ENCODE measurements at regions not wholly inside any gene's neighbourhood (a gene's known extent, or its start where the extent isn't known, plus 50 kb on each side); places are given as distances from the start of the nearest gene placed in this dataset.
"Not testable (repeated sequence)": the region's sequence is repeated elsewhere in the genome, so short reads cannot be mapped to it uniquely, and the experiment has no call there.

DNA sequence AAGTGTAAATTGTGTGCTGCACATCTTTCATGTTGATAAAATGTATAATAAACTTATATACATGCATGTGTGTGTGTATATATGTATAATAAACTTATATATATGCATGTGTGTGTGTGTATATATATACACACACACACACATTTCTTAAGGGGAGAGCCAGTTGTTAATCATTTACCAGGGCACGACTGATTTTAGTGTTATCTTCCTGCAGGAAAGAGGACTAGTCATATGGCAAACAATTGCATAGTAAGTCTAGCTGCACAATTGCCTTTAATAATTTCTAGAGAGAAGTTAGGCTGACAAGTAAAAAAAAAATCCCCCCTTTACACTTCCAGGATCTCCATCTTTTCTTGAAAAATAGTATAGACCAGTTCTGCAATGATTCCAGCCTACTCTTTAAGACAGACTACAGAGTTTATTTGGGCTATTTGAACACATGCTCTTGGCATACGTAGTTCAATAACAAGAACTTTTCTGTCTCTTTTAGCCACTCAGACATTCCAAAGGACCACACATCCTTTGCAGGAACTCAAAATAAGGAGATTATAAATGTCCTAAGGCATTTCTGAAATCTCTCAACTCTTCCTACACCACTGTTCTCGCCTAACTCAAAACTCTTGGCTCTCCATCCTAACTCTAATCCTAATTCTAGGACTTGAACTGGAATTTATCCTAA lies 163.6 kb upstream of the SETMAR start:
- no peak for FAIRE-seq
- DNase-seq (ENCODE audit: insufficient read length, low spot score): no peak

DNA sequence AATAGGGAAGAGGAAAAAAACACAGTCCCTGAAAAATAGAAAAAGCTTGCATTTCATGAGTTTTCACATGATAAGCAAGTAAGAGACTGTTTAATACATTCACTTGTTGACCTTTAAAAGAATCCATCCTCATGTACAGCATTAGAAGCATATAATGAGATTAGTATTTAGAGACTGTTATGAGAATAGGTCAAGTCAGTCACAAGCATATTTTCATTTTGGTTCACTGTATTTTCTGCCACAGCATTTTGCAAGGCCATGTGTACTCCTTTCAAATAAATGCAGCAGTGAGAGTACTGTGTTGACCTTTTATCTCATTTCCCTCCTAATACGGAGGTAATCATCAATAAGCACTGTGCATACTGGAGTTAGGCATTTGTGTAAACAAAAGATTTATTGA lies 162.2 kb upstream of the SETMAR start:
- FAIRE-seq: no peak

DNA sequence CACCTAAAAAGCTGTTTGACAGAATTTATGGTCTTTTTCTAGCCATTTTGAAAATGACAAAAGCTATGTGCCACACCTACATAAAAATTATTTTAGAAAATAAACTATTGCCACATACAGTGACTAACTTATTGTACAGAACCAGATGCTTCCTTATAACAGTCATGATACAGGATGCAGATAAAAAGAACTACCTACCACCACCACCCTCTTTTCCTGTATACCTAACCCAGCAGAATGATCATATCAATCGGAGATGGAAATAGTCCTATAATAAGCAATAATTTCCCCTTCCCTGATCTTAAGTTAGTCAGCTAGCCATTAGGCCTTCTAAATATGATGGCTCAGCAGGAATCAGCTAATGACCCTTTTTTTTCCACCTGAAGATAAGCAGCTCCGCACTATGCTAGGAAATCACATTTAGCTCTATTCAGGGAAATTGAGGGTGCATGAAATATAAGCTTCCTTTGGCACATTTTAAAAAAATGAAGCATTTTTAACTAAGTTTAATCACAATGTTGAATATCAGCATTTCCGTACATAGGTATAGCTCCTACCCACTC lies 155.5 kb upstream of the SETMAR start:
- DNase-seq (ENCODE audit: insufficient read length, low spot score) (no peak), FAIRE-seq (no peak)

More for the DNA sequence above, 162.2 kb upstream of the SETMAR start:
- DNase-seq (ENCODE audit: insufficient read length, low spot score): no peak

DNA sequence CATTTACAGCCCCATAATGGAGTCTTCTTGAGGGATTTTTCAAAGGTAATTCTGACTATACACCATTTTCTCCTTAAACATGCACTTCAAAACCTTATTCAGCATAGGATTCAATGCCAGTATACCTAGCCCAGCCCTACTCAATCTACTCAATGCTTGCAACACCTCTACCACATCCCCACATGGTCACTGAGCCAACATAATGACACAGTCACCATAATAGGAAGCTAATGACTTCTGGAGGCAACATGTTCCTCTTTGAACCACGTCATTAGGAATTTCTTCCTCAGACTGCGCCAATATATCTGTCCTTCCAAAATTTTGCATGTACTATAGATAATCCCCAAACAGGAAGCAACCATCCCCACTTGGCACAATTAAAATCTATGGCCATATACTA lies 153.9 kb upstream of the SETMAR start:
- DNase-seq (ENCODE audit: insufficient read length, low spot score): no peak
- FAIRE-seq: no peak

DNA sequence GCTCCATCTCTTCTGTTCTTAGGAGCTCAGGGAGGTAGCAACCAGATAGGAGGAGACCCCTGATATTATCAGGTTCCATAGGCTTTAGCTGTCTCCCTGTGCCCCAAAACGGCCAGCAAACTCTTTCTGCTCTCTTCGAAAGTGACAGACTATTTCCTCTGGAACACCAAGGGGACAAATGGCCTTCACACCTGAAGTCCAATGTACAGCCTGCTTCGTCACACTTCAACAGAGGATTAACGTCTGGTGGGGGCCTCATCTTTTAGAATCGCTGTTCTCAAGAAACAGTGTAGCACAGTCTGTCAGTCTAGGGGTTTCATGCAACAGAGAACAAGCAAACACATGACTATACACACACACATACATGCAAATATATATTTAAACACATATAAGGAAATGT lies 152.4 kb upstream of the SETMAR start:
- DNase-seq (ENCODE audit: insufficient read length, low spot score): no peak
- FAIRE-seq: no peak

DNA sequence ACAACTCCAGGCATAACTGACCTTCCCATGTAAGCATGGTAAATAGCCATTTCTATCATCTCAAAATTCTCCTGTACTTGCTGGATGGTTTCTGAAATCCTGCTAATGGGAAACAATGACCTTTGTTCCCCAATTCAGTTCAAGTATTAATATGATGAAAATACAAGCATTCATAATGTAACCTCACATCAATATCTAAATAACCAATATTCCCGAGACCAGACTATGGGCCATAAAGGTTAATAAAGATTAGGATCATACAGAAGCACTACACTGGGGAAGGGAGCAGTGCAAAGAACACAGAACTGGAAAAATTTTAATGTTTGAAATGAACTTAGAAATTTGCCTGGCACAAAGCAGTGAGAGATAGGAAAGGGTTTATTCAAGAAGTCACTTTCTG lies 151.3 kb upstream of the SETMAR start:
- DNase-seq (ENCODE audit: insufficient read length, low spot score) (no peak), FAIRE-seq (no peak)

DNA sequence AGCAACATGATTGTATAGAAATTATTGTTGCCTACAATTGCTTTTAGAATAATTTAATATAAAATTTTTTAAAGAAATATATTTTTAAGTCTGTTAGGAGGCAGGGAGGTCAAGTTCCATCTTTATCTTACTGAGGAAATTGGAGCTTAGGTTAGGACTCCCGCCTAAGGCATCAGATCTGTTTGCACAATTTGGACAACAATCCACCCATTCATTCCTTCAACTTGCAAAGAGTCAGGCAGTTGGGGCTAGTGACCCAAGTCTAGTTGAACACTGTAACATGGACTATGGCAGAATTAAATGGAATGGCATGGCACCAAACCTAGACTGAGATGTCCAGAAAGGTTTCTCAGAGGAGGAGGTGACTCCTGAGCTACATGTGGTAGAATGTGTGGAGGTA lies 149.4 kb upstream of the SETMAR start:
- FAIRE-seq: no peak
- no peak for DNase-seq (ENCODE audit: insufficient read length, low spot score)

DNA sequence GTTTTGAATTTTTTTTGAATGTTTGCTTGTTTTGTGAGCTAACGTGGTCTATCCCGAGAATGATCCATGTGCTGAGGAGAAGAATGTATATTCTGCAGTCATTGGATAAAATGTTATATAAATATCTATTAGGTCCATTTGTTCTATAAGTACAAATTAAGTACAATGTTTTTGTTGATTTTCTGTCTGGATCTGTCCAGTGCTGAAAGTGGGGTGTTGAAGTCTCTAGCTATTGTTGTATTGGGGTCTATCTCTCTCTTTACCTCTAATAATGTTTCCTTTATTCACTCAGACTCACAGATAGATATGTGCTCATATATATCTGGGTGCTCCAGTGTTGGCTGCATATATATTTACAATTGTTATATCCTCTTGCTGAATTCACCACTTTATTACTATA lies 144.8 kb upstream of the SETMAR start:
- no peak for FAIRE-seq
- DNase-seq (ENCODE audit: insufficient read length, low spot score): no peak

DNA sequence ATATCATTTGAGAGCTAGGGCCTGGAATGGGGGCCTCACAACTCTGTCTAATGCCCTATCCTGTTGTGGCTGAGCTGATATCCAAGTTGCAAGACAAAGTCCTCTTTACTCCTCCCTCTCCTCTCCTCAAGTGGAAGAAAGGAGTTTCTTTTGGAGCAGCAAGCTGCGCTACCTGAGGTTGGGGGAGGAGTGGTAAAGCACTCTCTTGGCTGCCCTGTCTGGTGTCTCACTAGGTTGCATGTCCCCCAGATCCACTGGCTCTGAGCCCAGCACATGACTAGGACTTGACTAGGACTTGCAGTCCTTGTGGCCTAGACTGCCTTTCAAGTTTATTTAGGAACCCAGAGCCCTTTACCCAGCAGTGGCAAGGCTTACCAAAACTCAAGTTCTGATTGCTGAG lies 141.1 kb upstream of the SETMAR start:
- DNase-seq (ENCODE audit: insufficient read length, low spot score) (no peak), FAIRE-seq (no peak)

DNA sequence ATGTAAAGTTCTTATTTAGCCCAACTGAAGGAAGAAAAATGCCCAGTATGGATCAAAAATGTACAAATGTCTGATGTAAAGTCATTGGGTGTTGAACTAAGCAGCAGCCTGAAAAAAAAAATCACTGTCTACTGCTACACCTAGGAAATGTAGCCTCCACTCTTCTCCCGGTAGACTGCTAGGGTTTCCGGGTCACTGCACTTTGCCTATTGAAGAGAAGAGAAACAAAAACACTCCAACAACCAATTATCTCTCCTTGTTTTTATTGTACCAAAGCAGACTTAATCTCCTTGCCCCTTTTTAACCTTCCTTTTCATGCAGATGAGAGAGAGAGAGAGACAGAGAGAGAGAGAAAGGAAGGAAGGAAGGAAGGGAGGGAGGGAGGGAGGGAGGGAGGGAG lies 140.2 kb upstream of the SETMAR start:
- no peak for FAIRE-seq
- DNase-seq (ENCODE audit: insufficient read length, low spot score): no peak

DNA sequence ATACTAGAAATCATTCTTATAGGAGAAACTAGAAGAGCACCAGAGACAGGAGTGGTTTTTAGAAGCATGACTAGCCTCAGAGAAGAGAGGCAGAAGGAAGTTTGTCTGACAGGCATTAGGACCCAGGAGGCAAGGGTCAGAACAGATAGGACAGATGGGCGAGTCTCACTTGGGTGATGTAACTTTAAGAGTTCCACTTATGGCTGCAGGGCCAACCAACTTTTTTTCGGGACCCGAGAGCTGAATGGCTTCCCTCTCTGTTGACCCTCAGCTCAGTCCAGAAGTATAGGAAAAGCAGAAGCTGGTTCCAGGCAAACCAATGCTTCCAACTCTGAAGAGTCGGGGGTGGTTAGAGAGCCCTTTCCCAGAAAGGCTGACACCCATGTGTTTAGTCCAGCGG lies 136.6 kb upstream of the SETMAR start:
- FAIRE-seq: no peak
- no peak for DNase-seq (ENCODE audit: insufficient read length, low spot score)

DNA sequence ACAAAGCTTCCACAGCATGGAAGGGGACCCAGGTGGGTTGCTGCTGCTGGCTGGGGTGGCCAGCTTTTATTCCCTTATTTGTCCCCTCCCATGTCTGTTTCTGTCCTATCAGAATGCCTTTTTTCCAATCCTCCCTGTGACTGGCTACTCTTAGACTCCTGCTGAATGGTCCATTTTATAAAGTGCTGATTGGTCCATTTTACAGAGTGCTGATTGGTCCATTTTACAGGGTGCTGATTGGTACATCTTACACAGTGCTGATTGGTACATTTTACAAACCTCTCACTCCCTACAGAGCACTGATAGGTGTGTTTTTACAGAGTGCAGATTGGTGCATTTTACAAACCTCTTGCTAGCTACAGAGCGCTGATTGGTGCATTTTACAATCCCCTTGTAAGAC lies 135.9 kb upstream of the SETMAR start:
- not testable (repeated sequence) for DNase-seq (ENCODE audit: insufficient read length, low spot score); FAIRE-seq

DNA sequence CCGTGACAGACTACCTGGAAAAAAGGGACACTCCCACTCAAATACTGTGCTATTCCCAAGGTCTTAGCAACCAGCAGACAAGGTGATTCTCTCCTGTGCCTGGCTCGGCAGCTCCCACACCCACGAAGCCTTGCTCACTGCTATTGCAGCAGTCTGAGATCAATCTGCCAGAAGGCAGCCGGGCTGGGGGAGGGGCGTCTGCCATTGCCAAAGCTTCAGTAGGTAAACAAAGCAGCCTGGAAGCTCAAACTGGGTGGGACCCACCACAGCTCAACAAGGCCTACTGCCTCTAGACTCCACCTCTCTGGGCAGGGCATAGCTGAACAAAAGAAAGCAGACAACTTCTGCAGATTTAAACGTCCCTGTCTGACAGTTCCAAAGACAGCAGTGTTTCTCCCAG lies 128.4 kb upstream of the SETMAR start:
- no peak for DNase-seq (ENCODE audit: insufficient read length, low spot score)
- no peak for FAIRE-seq

DNA sequence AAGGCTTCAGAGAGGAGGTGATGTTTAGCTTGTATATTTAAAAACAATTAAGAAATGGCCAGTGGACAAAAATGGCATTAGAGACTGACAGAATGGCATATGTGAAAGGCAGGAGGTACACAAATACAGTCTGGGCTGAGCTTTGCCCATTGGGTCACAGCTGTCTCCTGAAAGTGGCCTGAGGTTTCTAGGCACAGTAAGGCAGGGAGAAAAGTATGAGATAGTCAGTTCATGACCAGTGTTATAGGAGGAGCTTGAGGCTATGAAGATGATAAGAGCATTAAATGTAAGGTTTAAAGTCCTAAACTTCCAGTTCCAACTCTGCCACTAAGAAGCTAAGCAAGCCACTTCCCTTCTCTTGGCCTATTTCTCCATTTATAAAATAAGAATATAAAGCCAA lies 111.2 kb upstream of the SETMAR start:
- no peak for DNase-seq (ENCODE audit: insufficient read length, low spot score)
- no peak for FAIRE-seq

DNA sequence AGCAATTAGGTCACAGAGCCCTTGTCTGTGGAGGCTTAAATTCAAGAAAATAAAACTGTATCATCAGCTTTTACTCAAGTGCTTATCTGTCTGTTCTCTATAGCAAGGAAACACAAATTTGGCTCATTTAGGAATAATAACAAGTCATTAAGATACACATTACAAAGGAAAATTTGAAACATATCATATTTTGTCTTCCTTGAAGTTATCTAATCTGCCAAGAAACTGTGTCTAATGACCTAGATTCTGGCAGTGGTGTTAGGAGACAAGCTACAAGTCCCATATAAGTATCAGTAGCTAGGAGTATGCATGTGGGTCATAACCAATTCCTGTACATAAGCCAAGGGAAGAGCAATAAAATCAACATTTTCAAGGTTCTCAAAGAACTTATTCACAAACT lies 108.2 kb upstream of the SETMAR start:
- DNase-seq (ENCODE audit: insufficient read length, low spot score) (no peak), FAIRE-seq (no peak)

DNA sequence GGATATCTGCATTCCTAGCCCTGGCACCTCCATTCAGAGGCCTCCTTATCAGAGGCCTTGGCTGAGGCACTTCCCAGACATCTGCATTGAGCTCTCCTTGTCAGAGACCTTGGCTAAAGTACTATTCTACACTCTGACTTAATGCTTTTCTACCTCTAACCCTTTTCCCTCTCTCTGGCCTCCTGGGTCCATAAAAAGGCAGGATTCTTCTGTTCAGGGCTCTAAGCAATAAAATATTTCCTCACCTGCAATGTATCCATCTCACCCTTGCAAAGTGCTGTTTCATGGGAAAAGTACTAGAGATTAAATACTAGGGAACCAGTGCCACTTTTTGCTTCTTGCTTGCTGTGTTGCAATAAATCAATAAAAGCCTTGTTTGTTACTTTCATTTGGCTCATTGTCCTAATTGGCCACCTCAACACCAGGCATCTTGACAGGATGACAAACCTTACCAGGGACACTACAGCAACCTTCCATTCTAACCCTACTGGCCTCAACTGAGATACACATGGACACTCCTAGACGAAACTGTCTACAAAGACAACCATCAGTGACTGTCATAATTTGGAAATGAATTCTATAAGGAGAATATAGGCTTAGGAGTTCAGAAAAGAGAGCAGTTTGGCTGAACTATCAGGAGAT lies 106.5 kb upstream of the SETMAR start:
- no peak for FAIRE-seq
- DNase-seq (ENCODE audit: insufficient read length, low spot score): no peak

DNA sequence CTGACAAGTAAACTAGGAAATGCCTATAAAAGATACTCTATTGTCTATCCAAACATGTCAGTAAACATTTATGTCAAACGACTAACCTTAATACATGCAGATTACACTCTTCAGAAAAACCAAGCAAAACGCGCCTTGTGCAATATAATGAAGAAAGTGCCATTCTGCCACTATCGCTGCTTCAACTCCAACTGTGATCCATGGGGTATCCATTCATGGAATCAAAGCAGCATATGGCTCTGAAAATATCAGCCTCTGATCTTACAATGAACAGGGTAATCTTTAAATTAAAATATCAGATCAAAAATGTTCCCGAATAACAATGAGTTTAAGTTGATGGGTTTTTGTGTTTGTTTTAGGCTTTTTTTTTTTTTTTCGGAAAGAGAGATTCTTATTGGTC lies 105.5 kb upstream of the SETMAR start:
- FAIRE-seq (no peak), DNase-seq (ENCODE audit: insufficient read length, low spot score) (no peak)

DNA sequence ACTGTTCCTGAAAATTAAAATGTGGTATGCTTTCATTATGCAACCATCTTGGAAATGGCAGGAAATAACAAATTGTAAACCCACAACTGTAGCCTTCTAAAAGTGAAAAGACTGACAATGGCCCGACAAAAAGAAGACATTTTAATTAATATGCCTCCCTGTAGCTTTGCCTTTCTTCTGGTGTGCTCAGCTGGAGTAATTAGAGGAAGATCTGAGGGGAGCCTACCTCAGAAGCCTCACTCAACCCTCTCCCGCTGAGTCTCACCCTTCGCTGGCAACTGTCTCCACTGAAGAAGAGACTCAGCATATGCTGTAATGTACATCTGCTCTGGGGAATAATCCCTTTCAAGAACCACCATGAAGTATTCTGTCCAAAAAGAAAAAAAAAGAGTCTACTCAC lies 104.7 kb upstream of the SETMAR start:
- no peak for DNase-seq (ENCODE audit: insufficient read length, low spot score)
- no peak for FAIRE-seq

DNA sequence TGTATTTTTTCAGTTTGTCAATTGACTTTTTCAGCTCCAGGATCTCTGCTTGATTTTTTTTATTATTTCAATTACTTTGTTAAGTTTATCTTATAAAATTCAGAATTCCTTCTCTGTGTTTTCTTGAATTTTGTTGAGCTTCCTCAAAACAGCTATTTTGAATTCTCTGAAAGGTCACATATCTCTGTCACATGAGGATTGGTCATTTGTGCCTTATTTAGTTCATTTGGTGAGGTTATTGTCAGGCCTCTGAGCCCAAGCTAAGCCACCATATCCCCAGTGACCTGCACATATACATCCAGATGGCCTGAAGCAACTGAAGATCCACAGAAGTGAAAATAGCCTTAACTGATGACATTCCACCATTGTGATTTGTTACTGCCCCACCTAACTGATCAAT lies 98.4 kb upstream of the SETMAR start:
- DNase-seq (ENCODE audit: insufficient read length, low spot score); FAIRE-seq: not testable (repeated sequence)

DNA sequence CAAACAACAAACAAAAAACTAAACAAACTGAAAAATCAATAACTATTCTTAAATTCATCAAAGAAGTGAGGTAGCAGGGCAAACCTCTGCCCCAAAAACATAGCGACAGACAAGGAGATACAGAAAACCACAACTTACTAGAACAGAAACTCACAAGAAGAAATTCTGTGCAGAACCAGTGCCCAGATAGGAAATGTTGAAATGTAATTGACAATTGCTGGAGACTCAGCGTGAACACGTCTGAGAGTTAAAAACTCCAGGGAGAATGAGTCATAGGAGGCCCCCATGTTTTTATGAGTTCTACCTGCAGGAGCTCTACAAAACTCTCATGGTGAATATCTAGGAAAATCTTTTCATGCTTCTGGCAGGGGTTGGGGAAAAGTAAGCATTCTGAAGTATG lies 95.5 kb upstream of the SETMAR start:
- DNase-seq (ENCODE audit: insufficient read length, low spot score): no peak
- no peak for FAIRE-seq

DNA sequence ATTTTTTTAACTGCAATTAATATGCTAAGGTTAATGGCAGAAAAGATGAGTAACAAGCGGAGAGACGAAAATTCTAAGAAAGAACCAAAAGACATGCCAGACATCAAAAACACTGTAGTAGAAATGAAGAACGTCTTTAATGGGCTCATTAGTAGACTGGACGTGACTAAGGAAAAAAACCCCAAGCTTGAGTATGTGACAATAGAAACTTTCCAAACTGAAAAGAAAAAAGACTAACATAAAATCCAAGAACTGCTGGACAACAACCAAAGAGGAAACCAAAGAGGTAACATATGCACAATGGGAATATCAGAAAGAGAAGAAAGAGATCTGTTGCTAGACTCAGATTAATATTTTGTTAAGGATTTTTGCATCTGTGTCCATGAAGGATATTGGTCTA lies 94.6 kb upstream of the SETMAR start:
- no peak for DNase-seq (ENCODE audit: insufficient read length, low spot score)
- FAIRE-seq: no peak

DNA sequence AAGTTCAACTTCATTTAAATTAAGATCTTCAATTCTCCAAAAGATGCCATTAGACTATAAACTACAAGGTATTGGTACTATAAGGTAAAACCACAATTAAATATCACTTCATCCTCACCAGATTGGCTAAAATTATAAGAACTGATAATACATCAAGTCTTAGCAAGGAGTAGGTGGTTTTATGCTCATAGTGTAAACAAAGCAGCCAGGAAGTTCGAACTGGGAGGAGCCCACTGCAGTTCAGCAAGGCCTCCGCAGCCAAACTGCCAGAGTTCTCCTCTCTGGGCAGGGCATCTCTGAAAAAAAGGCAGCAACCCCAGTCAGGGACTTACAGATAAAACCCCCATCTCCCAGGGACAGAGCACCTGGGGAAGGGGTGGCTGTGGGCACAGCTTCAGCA lies 91.6 kb upstream of the SETMAR start:
- FAIRE-seq: no peak
- DNase-seq (ENCODE audit: insufficient read length, low spot score): no peak
